A549 (cell line): ENCODE measurements at regions not wholly inside any gene's neighbourhood (a gene's known extent, or its start where the extent isn't known, plus 50 kb on each side); places are given as distances from the start of the nearest gene placed in this dataset.
"Not testable (repeated sequence)": the region's sequence is repeated elsewhere in the genome, so short reads cannot be mapped to it uniquely, and the experiment has no call there.

Source experiments
- ATAC-seq, 2 experiments: fragments of 200-7000 bp in 1 of 2; fragments of >200 bp in 1 of 2; cut with Nextera tagmentation in 1 of 2; cut with Tn5 transposase in 1 of 2; 3 replicates each; pipeline versions ENCODE4 v1.8.0 to v1.9.1; 2018 to 2020; ENCODE audit warnings: mild to moderate bottlenecking in 1 of 2, moderate library complexity in 1 of 2
- CTCF ChIA-PET: fragments of 300-600 bp; sonication (Branson Sonifier 250); formaldehyde crosslinking; extraction: SDS; loops from one replicate; lab custom pipeline; 2021; ENCODE audit warnings: antibody characterized with exemption, inconsistent platforms; lab: Yijun Ruan, JAX
- POLR2A ChIA-PET: fragments of 350-600 bp; formaldehyde crosslinking; extraction: SDS; loops from one replicate; lab custom pipeline; 2021; ENCODE audit warnings: antibody characterized with exemption, inconsistent platforms; lab: Yijun Ruan, JAX
- DNase-seq, 2 experiments: peaks; one replicate each; pipeline versions ENCODE4 v3.0.0 to v3.0.0-alpha.2; 2011 to 2016; ENCODE audit warnings: low read depth in 1 of 2, low spot score in 1 of 2
- FAIRE-seq: peaks from 2 replicates; lab custom pipeline; 2011; peaks lifted over from hg19 to GRCh38; lab: Jason Lieb, UNC
- H3K27ac ChIP-seq, 2 experiments: fragments of >200 bp; sonication (Bioruptor Twin); formaldehyde crosslinking; 3 replicates each; pipeline ENCODE4 v1.5.1; 2016 to 2017
- H3K4me1 ChIP-seq: fragments of >200 bp; sonication (Bioruptor Twin); formaldehyde crosslinking; 3 replicates; pipeline ENCODE4 v1.6.1; 2016
- H3K4me2 ChIP-seq: fragments of >200 bp; sonication (Bioruptor Twin); formaldehyde crosslinking; 3 replicates; pipeline ENCODE4 v1.6.1; 2016
- H3K4me3 ChIP-seq: fragments of >200 bp; sonication (Bioruptor Twin); formaldehyde crosslinking; 3 replicates; pipeline ENCODE4 v1.5.1; 2016
- H3K9me3 ChIP-seq: fragments of >200 bp; sonication (Bioruptor Twin); formaldehyde crosslinking; 3 replicates; pipeline ENCODE4 v1.6.1; 2016
- WGBS: methylation state at CpG from one replicate; pipeline ENCODE4 v1.1.6; 2017; ENCODE audit errors: missing lambda C conversion rate; 5-methylcytosine and 5-hydroxymethylcytosine counted together
- small RNA-seq, 6 experiments: library from RNA; depleted of rRNA; stranded (forward); fragments of <200 nt; gene quantifications; one replicate each; pipeline ENCODE3, GENCODE V24; 2012

DNA sequence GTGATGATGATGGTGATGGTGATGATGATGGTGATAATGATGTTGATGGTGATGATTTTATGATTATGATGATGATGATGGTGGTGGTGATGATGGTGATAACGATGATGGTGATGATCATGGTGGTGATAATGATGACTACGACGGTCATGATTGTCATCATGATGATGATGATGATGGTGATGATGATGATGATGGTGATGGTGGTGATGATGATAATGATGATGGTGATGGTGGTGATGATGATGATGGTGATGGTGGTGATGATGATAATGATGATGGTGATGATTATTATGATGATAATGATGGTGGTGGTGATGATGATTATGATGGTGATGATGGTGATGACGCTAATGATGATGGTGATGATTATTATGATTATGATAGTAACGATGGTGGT is 54.1 kb upstream of the SFSWAP start:
- 33% methylated on average over 5 of the region's 5 CpGs for WGBS
- H3K9me3 ChIP-seq, H3K27ac ChIP-seq, FAIRE-seq, CTCF ChIA-PET, H3K4me3 ChIP-seq, POLR2A ChIA-PET, H3K4me1 ChIP-seq, DNase-seq, H3K4me2 ChIP-seq, ATAC-seq: not testable (repeated sequence)

DNA sequence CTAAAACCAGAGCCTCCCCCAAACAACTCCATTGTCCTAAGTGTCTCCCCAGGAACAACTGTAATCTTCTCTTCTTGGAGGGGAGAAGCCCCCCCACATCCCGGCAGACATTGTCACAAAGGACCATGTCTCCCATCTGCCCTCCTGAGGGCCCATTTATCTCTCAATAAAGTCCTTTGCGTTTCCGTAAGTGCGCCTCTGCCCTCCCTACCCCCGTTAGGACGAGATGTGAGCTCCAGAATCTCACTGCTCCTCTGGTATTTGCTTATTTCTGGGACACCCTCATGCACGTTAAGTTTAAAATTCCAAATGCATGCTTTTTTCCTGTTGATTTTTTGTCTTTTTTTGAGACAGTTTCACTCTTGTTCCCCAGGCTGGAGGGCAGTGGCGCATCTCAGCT is 52.3 kb upstream of the SFSWAP start:
- H3K4me3 ChIP-seq, CTCF ChIA-PET, H3K4me2 ChIP-seq, DNase-seq, FAIRE-seq, H3K9me3 ChIP-seq, POLR2A ChIA-PET, ATAC-seq, H3K27ac ChIP-seq, H3K4me1 ChIP-seq: not testable (repeated sequence)
- 51% methylated on average over 7 of the region's 8 CpGs for WGBS

DNA sequence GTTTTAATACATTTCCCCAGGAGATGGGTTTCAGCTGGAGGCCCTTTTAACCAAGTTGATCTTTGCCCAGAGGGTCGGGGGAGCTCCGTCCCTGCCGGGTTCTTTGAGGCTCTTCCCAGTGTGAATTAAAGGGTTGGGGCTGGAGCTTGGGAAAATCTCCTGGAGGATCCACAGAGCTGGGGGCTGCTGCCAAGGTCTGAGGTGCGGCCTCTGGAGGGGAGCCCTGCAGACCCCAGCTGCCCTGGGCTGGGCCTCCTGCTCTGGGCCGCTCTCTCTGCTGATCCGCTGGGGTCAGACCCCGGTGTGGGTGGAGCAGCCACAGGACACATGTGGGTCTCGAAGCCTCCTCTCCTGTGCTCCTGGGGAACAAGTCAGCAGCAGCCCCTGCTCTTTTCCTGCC is 51.4 kb upstream of the SFSWAP start:
- H3K4me3 ChIP-seq, DNase-seq, H3K4me2 ChIP-seq, H3K9me3 ChIP-seq, CTCF ChIA-PET, H3K4me1 ChIP-seq, H3K27ac ChIP-seq, FAIRE-seq, POLR2A ChIA-PET: not testable (repeated sequence)
- WGBS, result 43% methylated on average over 3 of the region's 8 CpGs
- ATAC-seq, result peak in 1 of 2 experiments; percentile 8; a peak in 1 of 6 replicates

DNA sequence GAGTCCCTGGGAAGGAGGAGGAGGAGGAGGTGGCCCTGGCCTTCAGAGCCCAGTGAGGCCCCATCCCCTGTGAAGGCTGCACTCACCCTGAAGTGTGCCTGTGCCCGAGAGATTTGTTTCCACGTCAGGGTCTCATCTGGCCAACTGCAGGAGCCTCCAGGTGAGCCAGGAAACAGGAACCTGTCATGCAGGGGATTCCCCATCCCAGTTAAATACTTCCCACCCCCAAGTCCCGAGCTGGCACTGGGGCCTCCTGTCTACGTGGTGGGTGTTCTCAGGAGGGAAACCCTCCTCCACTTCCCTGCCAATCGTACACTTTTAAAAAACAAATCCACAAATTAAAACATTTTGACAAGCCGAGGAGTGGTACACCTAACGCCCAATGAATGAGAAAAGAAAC is 50.9 kb upstream of the SFSWAP start:
- POLR2A ChIA-PET, FAIRE-seq, CTCF ChIA-PET, DNase-seq, H3K4me1 ChIP-seq, H3K4me3 ChIP-seq, H3K4me2 ChIP-seq, H3K9me3 ChIP-seq, H3K27ac ChIP-seq: not testable (repeated sequence)
- 67% methylated on average over 7 of the region's 7 CpGs for WGBS
- ATAC-seq, result peak in 1 of 2 experiments; percentile 12; a peak in 2 of 6 replicates

DNA sequence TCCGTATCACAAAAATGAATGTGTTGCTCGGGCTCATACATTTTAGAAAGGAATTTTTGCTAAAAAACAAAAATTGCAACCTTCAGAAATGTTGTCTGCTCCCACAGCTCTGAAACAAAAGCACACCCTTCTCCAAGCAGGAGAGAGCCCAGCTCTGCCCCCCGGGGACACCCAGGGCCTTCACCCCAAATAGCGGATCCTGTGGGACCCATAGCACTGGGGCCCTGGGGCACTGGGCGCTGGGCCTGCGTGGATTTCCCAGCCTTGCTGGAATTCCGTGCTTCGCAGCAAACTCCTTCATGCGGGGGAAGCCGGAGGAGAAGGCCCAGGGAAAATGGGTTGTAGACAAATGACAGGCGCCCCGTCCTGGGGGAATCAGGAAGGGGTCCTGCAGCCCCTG is 50.5 kb upstream of the SFSWAP start:
- H3K4me2 ChIP-seq, H3K27ac ChIP-seq, H3K4me3 ChIP-seq, H3K9me3 ChIP-seq, CTCF ChIA-PET, DNase-seq, H3K4me1 ChIP-seq, FAIRE-seq, POLR2A ChIA-PET: not testable (repeated sequence)
- WGBS, result 69% methylated on average over 12 of the region's 12 CpGs
- ATAC-seq, result 0 out of 6 replicates have a peak, but pooled peaks of 1 of the 2 experiments have one; percentile 12

Small RNA genes lying in the stretch of these regions (small RNA-seq; reads per million reads assigned to genes)
- gene AC140063.1 (0 reads per million in 6 experiments), gene RNA5SP376 (0 reads per million in 6 experiments)
